ENCODE measurements at regions not wholly inside any gene's neighbourhood (a gene's known extent, or its start where the extent isn't known, plus 50 kb on each side); places are given as distances from the start of the nearest gene placed in this dataset.

- dilution Hi-C loops (cut with MboI; ENCODE audit: extremely low pct_ligation_motif_present, low sequenced_read_pairs) = no loop called here
- Histone ChIP-seq H3K4me1 (ENCODE audit: control insufficient read depth, extremely low read depth, insufficient read depth, low read length) (no peaks in the 10 kb centered on the region), H3K4me2 (ENCODE audit: control insufficient read depth, extremely low read depth, insufficient read depth, low read depth, low read length) (no peak overlapping the region), H3K9me1 (ENCODE audit: control insufficient read depth, extremely low read depth, insufficient read depth, low read length) (no peaks in the 10 kb centered on the region), H3K27ac (ENCODE audit: control insufficient read depth, insufficient read depth, low read length) (no peak overlapping the region), H3K9me3 (ENCODE audit: control insufficient read depth, low read depth, low read length) (peaks cover 5% of the 10 kb centered on the region), H3K9ac (ENCODE audit: control insufficient read depth, extremely low read depth, insufficient read depth, low read length) (no peak overlapping the region), H2AFZ (ENCODE audit: control insufficient read depth, low read length) (no peak overlapping the region), H3K79me2 (ENCODE audit: control insufficient read depth, insufficient read depth, low read length) (no peaks in the 10 kb centered on the region), H3K4me3 (ENCODE audit: control insufficient read depth in 2 of 3, extremely low read depth in 1 of 3, insufficient read depth in 2 of 3, low read depth in 1 of 3, low read length in 3 of 3) (no peak overlapping the region), H3K27me3 (ENCODE audit: control insufficient read depth, extremely low read depth, insufficient read depth, low read length) (peaks cover 4% of the 10 kb centered on the region), H3K36me3 (ENCODE audit: control insufficient read depth in 2 of 2, extremely low read depth in 1 of 2, insufficient read depth in 2 of 2, low read length in 2 of 2) (no peaks in the 10 kb centered on the region), H4K20me1 (ENCODE audit: control insufficient read depth, extremely low read depth, insufficient read depth, low read length) (no peaks in the 10 kb centered on the region)
- no peak for DNase-seq (ENCODE audit: low read depth, low spot score)
- TF ChIP-seq CTCF (optimal IDR thresholded peaks at IDR 0.05 in 1 of 3, IDR thresholded peaks at IDR 0.05 in 1 of 3, conservative IDR thresholded peaks at IDR 0.05 in 1 of 3; ENCODE audit: extremely low read depth in 1 of 3, insufficient read depth in 2 of 3, low read length in 3 of 3) (no peak), EZH2 (IDR thresholded peaks at IDR 0.05; ENCODE audit: low read length) (no peak)
- no peak for FAIRE-seq
Measured at GRCh38 chr4:8709050-8709728, 116.6 kb downstream of the CPZ start.

GRCh38 chr4:8708401-8709021, 115.9 kb downstream of the CPZ start:
- Histone ChIP-seq H3K9me3 (ENCODE audit: control insufficient read depth, low read depth, low read length) (peaks cover 5% of the 10 kb centered on the region), H3K79me2 (ENCODE audit: control insufficient read depth, insufficient read depth, low read length) (no peaks in the 10 kb centered on the region), H3K27me3 (ENCODE audit: control insufficient read depth, extremely low read depth, insufficient read depth, low read length) (peaks cover 6% of the 10 kb centered on the region), H2AFZ (ENCODE audit: control insufficient read depth, low read length) (no peak overlapping the region), H3K27ac (ENCODE audit: control insufficient read depth, insufficient read depth, low read length) (no peak overlapping the region), H4K20me1 (ENCODE audit: control insufficient read depth, extremely low read depth, insufficient read depth, low read length) (no peaks in the 10 kb centered on the region), H3K36me3 (ENCODE audit: control insufficient read depth in 2 of 2, extremely low read depth in 1 of 2, insufficient read depth in 2 of 2, low read length in 2 of 2) (no peaks in the 10 kb centered on the region), H3K9ac (ENCODE audit: control insufficient read depth, extremely low read depth, insufficient read depth, low read length) (no peak overlapping the region), H3K9me1 (ENCODE audit: control insufficient read depth, extremely low read depth, insufficient read depth, low read length) (no peaks in the 10 kb centered on the region), H3K4me3 (ENCODE audit: control insufficient read depth in 2 of 3, extremely low read depth in 1 of 3, insufficient read depth in 2 of 3, low read depth in 1 of 3, low read length in 3 of 3) (no peak overlapping the region), H3K4me2 (ENCODE audit: control insufficient read depth, extremely low read depth, insufficient read depth, low read depth, low read length) (no peak overlapping the region), H3K4me1 (ENCODE audit: control insufficient read depth, extremely low read depth, insufficient read depth, low read length) (no peaks in the 10 kb centered on the region)
- FAIRE-seq = no peak
- dilution Hi-C loops (cut with MboI; ENCODE audit: extremely low pct_ligation_motif_present, low sequenced_read_pairs) = no loop called here
- DNase-seq (ENCODE audit: low read depth, low spot score) = no peak
- TF ChIP-seq CTCF (optimal IDR thresholded peaks at IDR 0.05 in 1 of 3, IDR thresholded peaks at IDR 0.05 in 1 of 3, conservative IDR thresholded peaks at IDR 0.05 in 1 of 3; ENCODE audit: extremely low read depth in 1 of 3, insufficient read depth in 2 of 3, low read length in 3 of 3) (no peak), EZH2 (IDR thresholded peaks at IDR 0.05; ENCODE audit: low read length) (no peak)
